ENCODE measurements at regions not wholly inside any gene's neighbourhood (a gene's known extent, or its start where the extent isn't known, plus 50 kb on each side); places are given as distances from the start of the nearest gene placed in this dataset.
"Not testable (repeated sequence)": the region's sequence is repeated elsewhere in the genome, so short reads cannot be mapped to it uniquely, and the experiment has no call there.

- no CpG with 5 or more reads among the region's 1 CpG for WGBS, 2 experiments (ENCODE audit: insufficient coverage in 1 of 2, insufficient read length in 1 of 2)
- Mint-ChIP-seq H3K4me3 (no peak overlapping the region), H3K9me3 (no peaks in the 10 kb centered on the region), H3K4me1 (no peaks in the 10 kb centered on the region), H3K27me3 (ENCODE audit: insufficient read depth) (peaks cover 3% of the 10 kb centered on the region), H3K36me3 (ENCODE audit: low read depth) (no peaks in the 10 kb centered on the region), H3K27ac (no peak overlapping the region)
- Histone ChIP-seq H3K4me1 (ENCODE audit: control insufficient read depth, insufficient read depth, low read length) (no peaks in the 10 kb centered on the region), H3K4me3 (ENCODE audit: low read length) (no peak overlapping the region), H3K9ac (ENCODE audit: extremely low read depth, low read length, poor library complexity, severe bottlenecking) (no peak overlapping the region), H3K36me3 (ENCODE audit: control insufficient read depth, insufficient read depth, low read length) (no peaks in the 10 kb centered on the region), H3K27ac (ENCODE audit: low read depth, low read length) (no peak overlapping the region), H3K27me3 (ENCODE audit: control insufficient read depth, insufficient read depth, low read length, poor library complexity, severe bottlenecking) (no peaks in the 10 kb centered on the region), H3K9me3 (ENCODE audit: control insufficient read depth, low read length) (no peaks in the 10 kb centered on the region)
- DNase-seq: no peak
- no peak for TF ChIP-seq CTCF (conservative IDR thresholded peaks at IDR 0.05)
Measured at GRCh38 chr14:37711356-37711830, 116.0 kb downstream of the TTC6 start.

GRCh38 chr14:37711831-37712475, 116.5 kb downstream of the TTC6 start:
- no peak for TF ChIP-seq CTCF (conservative IDR thresholded peaks at IDR 0.05)
- DNase-seq: no peak
- no peaks in the 10 kb centered on the region for H3K9me3 Mint-ChIP-seq
- Histone ChIP-seq H3K9me3 (ENCODE audit: control insufficient read depth, low read length) (no peaks in the 10 kb centered on the region), H3K4me1 (ENCODE audit: control insufficient read depth, insufficient read depth, low read length) (no peaks in the 10 kb centered on the region), H3K27ac (ENCODE audit: low read depth, low read length) (no peak overlapping the region), H3K4me3 (ENCODE audit: low read length) (no peak overlapping the region), H3K27me3 (ENCODE audit: control insufficient read depth, insufficient read depth, low read length, poor library complexity, severe bottlenecking) (no peaks in the 10 kb centered on the region), H3K9ac (ENCODE audit: extremely low read depth, low read length, poor library complexity, severe bottlenecking) (no peak overlapping the region), H3K36me3 (ENCODE audit: control insufficient read depth, insufficient read depth, low read length) (no peaks in the 10 kb centered on the region)
- peaks cover 1% of the 10 kb centered on the region for H3K27me3 Mint-ChIP-seq (ENCODE audit: insufficient read depth)
- H3K36me3 Mint-ChIP-seq (ENCODE audit: low read depth): no peaks in the 10 kb centered on the region
- no peak overlapping the region for H3K27ac Mint-ChIP-seq
- 91 to 94% methylated on average over 3 to 5 of the region's 5 CpGs for WGBS, 2 experiments (ENCODE audit: insufficient coverage in 1 of 2, insufficient read length in 1 of 2)
- no peaks in the 10 kb centered on the region for H3K4me1 Mint-ChIP-seq
- H3K4me3 Mint-ChIP-seq: no peak overlapping the region

GRCh38 chr14:37712476-37712860, 117.0 kb downstream of the TTC6 start:
- not testable (repeated sequence) for H3K27me3 Mint-ChIP-seq (ENCODE audit: insufficient read depth); H3K27ac Mint-ChIP-seq

GRCh38 chr14:37712976-37713431, 117.6 kb downstream of the TTC6 start:
- no peak overlapping the region for H3K27ac ChIP-seq (ENCODE audit: low read depth, low read length)
- no peaks in the 10 kb centered on the region for H3K4me1 ChIP-seq (ENCODE audit: control insufficient read depth, insufficient read depth, low read length)
- no peaks in the 10 kb centered on the region for H3K36me3 ChIP-seq (ENCODE audit: control insufficient read depth, insufficient read depth, low read length)
- no peak overlapping the region for H3K4me3 Mint-ChIP-seq
- WGBS, 2 experiments (ENCODE audit: insufficient coverage in 1 of 2, insufficient read length in 1 of 2): 85 to 86% methylated on average over 2 to 3 of the region's 3 CpGs
- no peaks in the 10 kb centered on the region for H3K27me3 ChIP-seq (ENCODE audit: control insufficient read depth, insufficient read depth, low read length, poor library complexity, severe bottlenecking)
- TF ChIP-seq CTCF (conservative IDR thresholded peaks at IDR 0.05): no peak
- H3K4me1 Mint-ChIP-seq: no peaks in the 10 kb centered on the region
- no peaks in the 10 kb centered on the region for H3K9me3 ChIP-seq (ENCODE audit: control insufficient read depth, low read length)
- H3K9me3 Mint-ChIP-seq: no peaks in the 10 kb centered on the region
- H3K4me3 ChIP-seq (ENCODE audit: low read length): no peak overlapping the region
- no peaks in the 10 kb centered on the region for H3K27me3 Mint-ChIP-seq (ENCODE audit: insufficient read depth)
- H3K9ac ChIP-seq (ENCODE audit: extremely low read depth, low read length, poor library complexity, severe bottlenecking): no peak overlapping the region
- no peak overlapping the region for H3K27ac Mint-ChIP-seq
- no peaks in the 10 kb centered on the region for H3K36me3 Mint-ChIP-seq (ENCODE audit: low read depth)
- no peak for DNase-seq

More at GRCh38 chr14:37712476-37712860, 117.0 kb downstream of the TTC6 start:
- H3K4me1 ChIP-seq (ENCODE audit: control insufficient read depth, insufficient read depth, low read length); H3K4me3 Mint-ChIP-seq; H3K4me3 ChIP-seq (ENCODE audit: low read length); H3K27me3 ChIP-seq (ENCODE audit: control insufficient read depth, insufficient read depth, low read length, poor library complexity, severe bottlenecking); H3K9me3 ChIP-seq (ENCODE audit: control insufficient read depth, low read length); H3K27ac ChIP-seq (ENCODE audit: low read depth, low read length); H3K36me3 Mint-ChIP-seq (ENCODE audit: low read depth); H3K36me3 ChIP-seq (ENCODE audit: control insufficient read depth, insufficient read depth, low read length); H3K9me3 Mint-ChIP-seq; H3K4me1 Mint-ChIP-seq; H3K9ac ChIP-seq (ENCODE audit: extremely low read depth, low read length, poor library complexity, severe bottlenecking); DNase-seq: not testable (repeated sequence)
- 93 to 100% methylated on average over 1 to 3 of the region's 3 CpGs for WGBS, 2 experiments (ENCODE audit: insufficient coverage in 1 of 2, insufficient read length in 1 of 2)
